Dedifferentiated amniotic fluid mesenchymal stem cell (primary cell): ENCODE measurements at regions not wholly inside any gene's neighbourhood (a gene's known extent, or its start where the extent isn't known, plus 50 kb on each side); places are given as distances from the start of the nearest gene placed in this dataset.

Experiments
- DNase-seq: peaks from one replicate; pipeline ENCODE4 v3.0.0-alpha.2; 2016; ENCODE audit errors: extremely low spot score

DNA sequence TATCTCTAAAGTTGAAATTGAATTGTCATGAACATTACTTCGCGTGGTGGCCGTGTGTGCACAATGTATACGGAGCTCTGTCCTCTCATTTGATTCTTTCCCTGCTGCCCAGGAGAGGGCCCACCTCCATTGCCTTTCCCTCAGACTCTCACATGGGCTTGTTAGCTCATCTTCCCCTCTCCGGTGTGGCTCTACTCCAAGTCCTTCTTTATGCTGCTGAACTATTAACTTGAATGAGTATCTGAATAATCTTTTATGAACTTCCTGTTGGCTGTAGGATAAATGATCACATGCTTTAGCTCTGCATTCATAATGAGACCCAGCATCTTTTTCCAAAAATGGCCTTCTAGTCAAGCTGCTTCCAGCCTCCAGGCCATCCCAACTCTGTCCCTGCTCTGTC, 68.8 kb upstream of the CLNK start:
- DNase-seq = no peak

DNA sequence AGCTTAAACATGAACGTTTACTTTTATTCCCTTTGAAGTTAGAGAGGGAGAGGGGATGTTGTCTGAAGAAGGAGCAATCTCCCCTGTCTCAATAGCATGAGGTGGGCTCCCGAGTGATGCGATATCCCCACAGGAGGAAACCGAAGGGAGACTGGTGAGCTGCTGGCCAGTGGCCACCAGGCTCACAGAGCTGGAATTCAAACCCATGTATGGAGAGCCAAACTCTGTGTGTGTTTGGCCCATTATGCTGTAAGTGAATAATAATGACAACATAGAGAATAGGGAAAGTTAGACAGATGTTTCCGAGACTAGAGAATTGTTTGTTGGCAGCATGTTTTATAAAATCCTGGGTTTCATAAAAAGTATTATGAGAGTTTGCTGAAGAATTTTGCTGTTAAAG, 66.1 kb upstream of the CLNK start:
- DNase-seq = no peak

DNA sequence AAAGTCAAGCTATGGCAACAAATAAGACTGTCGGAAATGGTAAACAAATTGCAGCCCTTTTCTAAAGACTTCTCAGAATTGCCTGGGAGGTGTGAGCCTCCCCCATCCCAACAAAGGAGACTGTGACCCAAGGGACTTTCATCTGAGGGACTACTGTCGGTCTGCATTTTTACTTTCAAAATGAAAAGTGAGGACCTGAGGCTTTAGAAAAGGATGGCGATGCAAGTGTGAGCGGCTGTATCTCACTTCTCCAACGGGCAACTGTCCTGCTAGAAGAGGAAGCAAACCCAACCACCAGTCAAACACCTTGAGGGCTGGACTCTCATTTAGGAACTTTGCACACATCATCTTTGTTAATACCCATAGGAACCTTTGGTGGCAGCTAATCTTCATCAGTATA, 62.6 kb upstream of the CLNK start:
- no peak for DNase-seq

DNA sequence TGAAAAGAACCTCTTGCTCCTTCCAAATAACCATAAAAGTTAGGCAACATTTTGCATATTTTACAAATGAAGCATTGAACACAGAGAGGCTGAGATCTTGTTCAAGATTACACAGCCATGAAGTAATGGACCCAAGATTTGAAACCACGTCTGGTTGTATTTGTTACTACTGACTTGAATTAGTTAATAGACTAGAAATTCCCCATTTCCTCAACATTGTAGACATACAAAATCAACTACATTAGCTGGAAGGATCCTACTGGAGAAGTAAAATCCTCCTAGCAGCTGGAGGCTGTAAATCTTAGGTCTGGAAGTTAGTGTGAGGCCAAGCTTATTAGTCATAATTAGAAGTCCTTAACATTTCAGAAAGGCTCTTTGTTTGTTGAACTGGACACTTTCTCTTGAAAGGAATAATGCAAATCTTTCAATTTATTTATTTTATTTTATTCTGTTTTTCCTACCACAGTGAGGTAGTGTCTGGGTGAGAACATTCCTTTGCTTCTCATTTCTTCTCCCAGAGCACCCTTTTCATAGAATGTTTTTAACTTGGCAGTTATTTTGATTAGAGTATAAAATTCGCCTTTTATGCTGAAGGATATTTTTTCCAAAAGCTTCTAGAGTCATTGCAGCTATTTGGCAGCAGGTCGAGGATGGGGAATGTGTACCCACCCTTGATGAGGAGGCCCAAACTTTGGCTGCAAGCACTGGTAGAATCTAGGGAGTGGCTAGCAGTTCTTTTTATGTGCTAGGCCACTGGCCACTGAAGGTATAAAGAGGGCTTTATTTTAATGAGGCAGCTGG, 62.0 kb upstream of the CLNK start:
- no peak for DNase-seq

DNA sequence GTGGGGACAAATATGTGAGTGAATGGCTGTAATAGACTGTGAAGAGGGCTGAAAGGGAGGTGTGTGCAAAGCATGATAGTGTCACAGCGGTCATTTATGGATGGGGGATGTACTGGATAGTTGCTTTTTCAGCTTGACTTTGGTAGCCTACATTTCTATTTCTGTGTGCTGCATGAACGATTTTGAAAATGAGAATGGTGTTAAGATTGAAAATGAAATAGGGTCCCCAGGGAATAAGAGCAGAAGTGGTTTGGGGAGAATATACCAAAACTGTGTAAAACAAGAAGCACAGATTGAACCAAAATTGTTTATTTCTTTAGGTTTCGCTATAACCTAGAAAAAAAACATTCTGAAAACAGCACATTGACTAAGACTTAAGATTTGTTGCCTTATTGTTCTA, 58.8 kb upstream of the CLNK start:
- DNase-seq = no peak

DNA sequence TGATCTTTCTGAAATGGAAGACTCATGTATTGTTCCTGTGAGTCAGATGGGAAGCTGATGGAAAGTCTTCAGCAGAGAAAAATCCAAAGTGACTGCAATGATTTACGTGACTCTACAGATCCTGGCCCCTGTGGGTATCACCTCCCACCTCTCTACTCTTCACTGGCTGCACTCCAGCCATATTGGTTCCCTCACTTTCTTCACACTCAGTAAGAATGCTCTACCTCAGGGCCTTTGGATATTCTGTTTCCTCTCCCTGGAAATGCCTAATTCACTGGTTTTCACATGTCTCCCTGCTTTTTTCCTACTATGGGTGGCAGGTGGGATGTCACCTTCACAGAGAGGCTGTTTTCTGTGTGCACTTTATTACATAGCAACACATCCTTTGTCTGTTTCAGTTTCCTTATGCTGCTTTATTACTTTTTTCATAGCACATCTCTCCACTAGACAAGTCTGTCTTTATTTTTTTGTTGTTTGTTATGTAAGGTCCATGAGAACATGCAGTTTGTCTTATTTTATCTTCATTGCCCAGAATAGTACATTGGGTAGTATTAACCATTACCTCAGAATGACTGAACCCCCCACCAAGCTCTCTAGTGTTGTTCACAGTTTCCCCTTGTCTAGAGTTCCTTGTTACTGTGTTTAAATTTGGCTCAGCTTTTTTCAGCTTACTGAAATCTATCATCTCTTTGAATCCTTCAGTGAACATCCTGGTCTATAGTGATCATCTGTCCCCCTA, 57.6 kb upstream of the CLNK start:
- no peak for DNase-seq

DNA sequence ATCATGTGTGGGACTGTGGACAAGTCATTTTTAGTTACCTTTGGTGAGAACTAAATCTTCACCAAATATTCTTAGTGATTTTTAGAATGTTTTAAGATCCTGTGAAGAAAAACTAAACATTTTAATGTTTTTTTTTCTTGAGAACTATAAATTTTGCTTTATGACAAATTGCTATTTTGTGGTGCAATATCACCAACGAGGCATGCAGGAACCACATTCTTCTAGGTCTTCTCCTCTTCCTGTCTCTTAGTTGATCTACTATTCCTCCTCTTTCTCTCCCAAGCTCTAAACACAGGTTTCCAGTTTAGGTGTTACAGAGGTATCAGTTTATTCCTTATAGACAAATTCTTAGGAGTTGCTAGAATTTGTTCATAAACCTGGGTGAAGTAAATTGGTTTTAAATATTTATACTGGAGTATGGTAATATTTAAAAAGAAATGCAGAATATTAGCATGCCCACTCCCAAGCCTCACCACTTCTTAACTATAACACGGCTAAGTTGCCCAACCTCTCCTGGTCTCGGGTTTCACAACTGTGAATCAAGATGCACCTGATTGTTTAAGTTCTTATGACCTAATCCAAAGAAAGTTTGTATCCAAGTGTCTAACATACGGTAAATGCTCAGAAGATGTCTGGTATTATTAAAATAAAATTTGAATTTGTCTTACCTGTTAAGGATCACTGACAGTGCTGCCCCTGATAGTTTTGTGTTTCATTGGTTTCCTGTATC, 56.5 kb upstream of the CLNK start:
- no peak for DNase-seq

DNA sequence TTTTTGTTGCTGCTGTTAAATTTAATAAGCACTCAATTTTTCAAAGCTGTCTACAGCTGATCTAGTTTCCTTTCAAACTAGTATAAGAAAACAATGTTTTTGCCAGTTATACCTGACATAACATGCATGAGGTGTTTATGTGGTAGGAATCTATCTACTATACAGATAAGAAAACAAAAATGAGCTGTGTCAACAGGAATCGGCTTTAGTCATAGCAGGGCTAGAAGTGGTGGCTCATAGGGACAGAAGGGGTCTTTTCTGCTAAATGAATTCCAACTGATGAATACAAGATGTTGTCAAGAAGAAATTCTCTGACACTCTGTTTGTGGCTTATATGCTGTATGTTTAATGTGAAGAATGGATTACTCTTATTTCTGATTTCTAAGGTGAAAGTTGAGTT, 55.7 kb upstream of the CLNK start:
- DNase-seq = no peak

DNA sequence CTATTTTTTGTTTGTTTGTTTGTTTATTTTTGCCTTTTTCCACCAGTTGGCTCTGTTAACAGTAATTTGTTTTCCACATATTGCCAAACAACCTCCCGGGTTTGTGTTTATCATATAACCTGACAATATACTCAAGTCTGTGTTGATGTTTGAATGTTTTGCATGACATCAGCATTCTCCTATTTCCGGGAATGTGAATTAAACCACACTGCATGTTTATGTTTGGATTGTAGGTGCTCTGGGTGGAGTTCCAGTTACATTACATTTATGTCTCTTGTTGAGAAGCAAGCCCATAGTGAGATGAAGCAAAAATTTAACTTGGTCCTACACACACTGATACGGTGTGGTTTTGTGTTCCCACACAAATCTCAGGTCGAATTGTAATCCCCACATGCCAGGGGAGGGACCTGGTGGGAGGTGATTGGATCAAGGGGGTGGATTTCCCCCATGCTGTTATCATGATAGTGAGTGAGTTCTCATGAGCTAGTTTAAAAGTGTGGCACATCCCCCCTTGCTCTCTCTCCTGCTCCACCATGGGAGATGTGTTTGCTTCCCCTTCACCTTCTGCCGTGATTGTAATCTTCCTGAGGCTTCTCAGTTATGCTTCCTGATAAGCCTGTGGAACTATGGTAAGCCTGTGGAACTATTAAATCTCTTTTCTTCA, 54.4 kb upstream of the CLNK start:
- DNase-seq = no peak

DNA sequence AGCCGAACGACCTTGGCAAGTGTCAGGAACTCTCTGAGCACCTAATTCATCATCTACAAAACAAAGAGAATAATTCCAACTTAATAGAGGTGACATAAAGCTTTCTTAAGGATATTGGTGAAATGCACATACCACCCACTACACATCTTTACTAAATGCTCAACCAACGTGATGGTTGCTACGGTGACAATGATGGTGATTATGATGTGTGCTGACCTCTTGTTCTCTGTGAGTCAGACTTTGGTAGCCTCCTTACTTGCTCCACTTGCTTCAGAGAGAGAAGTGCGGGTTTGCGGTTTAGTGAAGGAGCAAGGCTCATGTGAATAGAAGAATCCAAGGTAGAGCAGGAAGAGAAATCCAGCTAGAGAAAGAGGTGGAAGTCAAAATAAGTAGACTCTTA, 52.8 kb upstream of the CLNK start:
- no peak for DNase-seq

DNA sequence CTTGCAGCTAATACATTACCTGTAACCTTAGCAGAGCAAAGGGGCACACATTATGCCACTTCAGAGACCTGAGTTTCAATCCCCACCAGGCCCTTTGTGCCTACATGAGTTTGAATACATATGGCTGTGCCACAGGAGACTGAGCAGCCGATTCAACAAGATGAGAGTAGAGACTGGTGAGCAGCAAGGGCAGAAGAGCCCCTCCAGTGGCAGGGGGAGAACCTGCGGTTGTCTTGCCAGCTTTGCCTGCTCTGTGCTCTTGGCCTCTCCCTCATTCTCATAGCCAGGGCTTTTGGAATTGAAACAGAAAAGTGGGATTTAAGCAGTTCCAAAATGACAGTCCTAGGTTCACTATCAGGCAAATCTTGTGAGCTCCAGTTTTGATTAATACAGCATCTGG, 52.3 kb upstream of the CLNK start:
- no peak for DNase-seq

DNA sequence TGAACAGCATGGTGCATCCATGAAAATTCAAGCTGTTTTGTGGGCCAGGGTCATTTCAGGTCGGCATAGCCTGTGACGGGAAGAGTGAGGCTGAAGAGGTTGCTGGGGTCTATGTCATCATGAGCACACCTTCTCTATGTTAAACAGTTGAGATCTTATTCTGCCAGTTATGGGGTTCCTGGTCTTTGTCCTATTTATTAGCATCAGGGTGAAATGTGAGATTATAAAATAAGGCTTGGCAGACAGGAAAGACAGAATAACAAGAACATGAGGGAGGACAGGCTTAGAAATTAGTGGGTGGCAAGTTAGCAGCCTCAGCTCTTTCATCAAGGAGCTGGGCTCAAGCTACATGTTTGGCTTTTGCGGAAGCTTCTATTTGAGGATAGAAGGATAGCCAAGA, 51.7 kb upstream of the CLNK start:
- DNase-seq = no peak

DNA sequence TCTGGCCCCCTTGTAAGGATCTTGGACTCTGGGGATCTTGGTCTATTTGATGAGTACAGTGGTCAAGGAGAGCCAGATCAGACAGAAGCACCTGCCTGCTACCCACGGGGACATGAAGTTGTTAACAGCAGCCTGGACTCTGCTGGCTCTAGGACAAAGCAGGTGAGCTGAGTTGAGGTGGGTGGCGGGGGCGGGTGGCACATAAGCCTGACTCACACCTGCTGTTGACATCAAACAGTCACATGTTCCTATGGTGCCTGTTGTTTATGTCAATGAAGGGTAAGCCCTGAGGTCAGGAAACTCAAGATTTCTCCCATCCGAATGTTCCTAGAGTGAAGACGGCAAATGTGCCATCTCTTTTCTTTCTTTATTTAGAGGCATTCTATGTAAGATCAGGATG, 50.1 kb upstream of the CLNK start:
- DNase-seq = no peak
